Thyroid gland (tissue), 4 donors: ENCODE measurements at regions not wholly inside any gene's neighbourhood (a gene's known extent, or its start where the extent isn't known, plus 50 kb on each side); places are given as distances from the start of the nearest gene placed in this dataset.

Experiments
- CTCF ChIP-seq, 6 experiments: fragments of 200-600 bp in 3 of 6; fragments of 450-650 bp in 3 of 6; sonication (generic) in 3 of 6; IDR thresholded peaks; one replicate each; pipeline ENCODE4 v1.5.1; 2016 to 2019; ENCODE audit warnings: antibody characterized with exemption in 6 of 6, mild to moderate bottlenecking in 2 of 6, inconsistent platforms in 1 of 6, moderate library complexity in 1 of 6
- POLR2A ChIP-seq, 2 donors: fragments of 450-650 bp; IDR thresholded peaks; one replicate each; pipeline ENCODE4 v1.6.1; 2017; ENCODE audit warnings: antibody characterized with exemption in 2 of 2, mild to moderate bottlenecking in 2 of 2, moderate library complexity in 1 of 2

- TF ChIP-seq CTCF (IDR thresholded peaks at IDR 0.05), result no peak
- TF ChIP-seq POLR2A (IDR thresholded peaks at IDR 0.05), result no peak
These were observed 843.2 kb upstream of the FANCL start for GRCh38 chr2:59084326-59084725.
